ENCODE measurements at regions not wholly inside any gene's neighbourhood (a gene's known extent, or its start where the extent isn't known, plus 50 kb on each side); places are given as distances from the start of the nearest gene placed in this dataset.

DNA sequence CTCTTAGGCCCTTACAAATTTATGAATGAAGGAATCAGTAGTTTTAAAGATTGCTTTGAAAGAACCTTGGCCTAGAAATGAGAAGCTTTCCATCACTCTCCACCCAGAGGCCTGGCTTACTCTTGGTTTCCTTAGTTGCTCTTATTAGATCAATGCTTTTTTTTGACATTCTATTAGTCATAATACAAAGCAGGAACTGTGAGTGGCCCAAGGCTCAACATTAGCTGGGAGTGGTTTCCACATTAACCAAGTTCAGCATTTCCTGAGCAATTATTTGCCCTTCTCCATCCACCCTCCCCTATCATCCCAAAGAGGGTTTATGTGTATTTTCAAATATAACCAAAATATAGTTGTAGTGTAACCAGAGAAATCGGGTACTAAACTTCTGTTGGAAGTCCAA is 103.4 kb upstream of the FAM204A start:
- no peak for TF ChIP-seq NELFE (IDR thresholded peaks at IDR 0.05; ENCODE audit: insufficient read depth, insufficient read length)
- TF ChIP-seq CTBP1 (IDR thresholded peaks at IDR 0.05; ENCODE audit: borderline replicate concordance): no peak
- no peak for TF ChIP-seq SREBF1 (IDR thresholded peaks at IDR 0.05; ENCODE audit: borderline replicate concordance, low read depth, low read length)
- TF ChIP-seq FOXK1 (CRISPR knock-in tag; IDR thresholded peaks at IDR 0.05; ENCODE audit: borderline replicate concordance): no peak
- no peak for TF ChIP-seq ETS1 (conservative IDR thresholded peaks at IDR 0.05; ENCODE audit: control insufficient read depth, low read depth, low read length)
- no peak for TF ChIP-seq SRSF1 (IDR thresholded peaks at IDR 0.05; ENCODE audit: low read depth, low read length)
- Histone ChIP-seq H3K36me3 (ENCODE audit: control insufficient read depth, insufficient read depth, low read length) (no peaks in the 10 kb centered on the region), H3K4me3 (no peak overlapping the region), H3K4me2 (ENCODE audit: insufficient read depth, low read length) (no peak overlapping the region), H4K20me1 (replicated peaks; ENCODE audit: control insufficient read depth, insufficient read depth, low read length) (no peaks in the 10 kb centered on the region), H2AFZ (ENCODE audit: low read depth, low read length) (no peak overlapping the region), H3K9ac (ENCODE audit: insufficient read depth in 1 of 2, low read depth in 2 of 2, low read length in 2 of 2) (no peak overlapping the region), H3K9me1 (ENCODE audit: control insufficient read depth, insufficient read depth, low read length) (no peaks in the 10 kb centered on the region), H3K27ac (ENCODE audit: extremely low read depth, low read depth, low read length) (no peak overlapping the region), H3K9me3 (replicated peaks; ENCODE audit: control insufficient read depth, insufficient read depth, low read depth, low read length) (no peaks in the 10 kb centered on the region), H3K27me3 (ENCODE audit: control insufficient read depth in 2 of 2, insufficient read depth in 2 of 2, low read length in 2 of 2) (peaks cover 0 to 14% of the 10 kb centered on the region in 2 experiments; a peak in 2 of 5 replicates), H3K79me2 (ENCODE audit: control insufficient read depth, insufficient read depth, low read length) (no peaks in the 10 kb centered on the region), H3K4me1 (replicated peaks in 1 of 2; ENCODE audit: control insufficient read depth in 2 of 2, insufficient read depth in 2 of 2, low read length in 2 of 2) (no peaks in the 10 kb centered on the region)
- ChIA-PET POLR2A (no interaction called here), CTCF (ENCODE audit: low intra/inter-chr PET ratio) (no interaction called here)
- no TSS peak for BruUV-seq (replicated peaks)
- WGBS (ENCODE audit: insufficient coverage, low coverage, missing lambda C conversion rate): 0% methylated on average over 1 of the region's 1 CpG
- no peak for FAIRE-seq
- ATAC-seq: no peak
- intact Hi-C loops (cut with micrococcal nuclease): no loop called here
- in situ Hi-C loops (cut with MboI): no loop called here
- no peak for DNase-seq (ENCODE audit: extremely low read depth in 1 of 4, low spot score in 3 of 4)

All from K562 (cell line).